ENCODE measurements at regions not wholly inside any gene's neighbourhood (a gene's known extent, or its start where the extent isn't known, plus 50 kb on each side); places are given as distances from the start of the nearest gene placed in this dataset.
"Not testable (repeated sequence)": the region's sequence is repeated elsewhere in the genome, so short reads cannot be mapped to it uniquely, and the experiment has no call there.

DNA sequence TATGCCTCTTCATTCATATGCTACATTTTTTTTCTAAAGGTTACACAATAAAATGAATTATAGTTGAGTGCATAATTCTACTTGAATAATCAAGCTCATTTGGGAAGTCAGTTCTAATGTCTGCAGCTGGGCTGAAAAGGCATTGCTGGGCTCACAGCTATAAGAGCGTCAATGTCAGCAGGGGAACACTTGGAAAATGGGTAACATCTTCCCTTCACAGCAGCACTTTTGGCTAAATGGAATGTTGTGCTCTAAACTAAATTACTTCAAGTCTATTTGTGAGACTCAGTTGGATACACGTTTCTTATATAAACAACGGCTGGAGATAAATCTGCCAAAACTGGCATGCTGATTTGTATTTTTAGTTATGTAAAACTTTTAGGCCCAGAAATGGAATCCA is 357.8 kb downstream of the TBL1XR1 start:
- 45 to 64% methylated on average over 3 of the region's 3 CpGs for WGBS, 2 experiments (ENCODE audit: low coverage in 1 of 2, low lambda C conversion rate in 2 of 2, missing lambda C conversion rate in 2 of 2)
- H3F3A ChIP-seq (ENCODE audit: insufficient read depth): no peaks in the 10 kb centered on the region
- no peak for TF ChIP-seq EZH2 (IDR thresholded peaks at IDR 0.05; ENCODE audit: insufficient read depth, poor library complexity, severe bottlenecking)
- no peak for TF ChIP-seq EZH2phosphoT487 (IDR thresholded peaks at IDR 0.05; ENCODE audit: insufficient read depth, low read depth)

DNA sequence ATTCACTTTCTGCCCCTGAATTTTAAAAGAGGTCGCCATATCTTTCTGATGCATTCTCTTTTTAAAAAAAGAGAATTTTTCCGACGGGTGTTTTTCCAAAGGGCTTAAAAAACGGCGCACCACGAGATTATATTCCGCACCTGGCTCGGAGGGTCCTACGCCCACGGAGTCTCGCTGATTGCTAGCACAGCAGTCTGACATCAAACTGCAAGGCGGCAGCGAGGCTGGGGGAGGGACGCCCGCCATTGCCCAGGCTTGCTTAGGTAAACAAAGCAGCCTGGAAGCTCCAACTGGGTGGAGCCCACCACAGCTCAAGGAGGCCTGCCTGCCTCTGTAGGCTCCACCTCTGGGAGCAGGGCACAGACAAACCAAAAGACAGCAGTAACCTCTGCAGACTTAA is 370.0 kb downstream of the TBL1XR1 start:
- H3F3A ChIP-seq (ENCODE audit: insufficient read depth); H3K36me3 ChIP-seq (ENCODE audit: low read depth); H3K9me3 ChIP-seq (ENCODE audit: low read depth); H3K4me1 ChIP-seq (ENCODE audit: insufficient read depth); in situ Hi-C loops (cut with MboI); H2AFZ ChIP-seq; H3K4me3 ChIP-seq; DNase-seq; H3K9ac ChIP-seq; H3K27me3 ChIP-seq (replicated peaks; ENCODE audit: insufficient read depth); H3K27ac ChIP-seq; H3K9me2 ChIP-seq (ENCODE audit: insufficient read depth); H3K4me2 ChIP-seq (ENCODE audit: unreplicated experiment); H3K79me2 ChIP-seq (ENCODE audit: insufficient read depth); H4K20me1 ChIP-seq (ENCODE audit: insufficient read depth): not testable (repeated sequence)
- WGBS, 2 experiments (ENCODE audit: low coverage in 1 of 2, low lambda C conversion rate in 2 of 2, missing lambda C conversion rate in 2 of 2): 79 to 80% methylated on average over 15 of the region's 15 CpGs

More for the DNA sequence above, 357.8 kb downstream of the TBL1XR1 start:
- Histone ChIP-seq H3K79me2 (ENCODE audit: insufficient read depth) (no peaks in the 10 kb centered on the region), H3K9me3 (ENCODE audit: low read depth) (no peaks in the 10 kb centered on the region), H3K27me3 (replicated peaks; ENCODE audit: insufficient read depth) (no peaks in the 10 kb centered on the region), H3K4me1 (ENCODE audit: insufficient read depth) (no peaks in the 10 kb centered on the region), H4K20me1 (ENCODE audit: insufficient read depth) (no peaks in the 10 kb centered on the region; the same call in 1 of the 2 replicates), H3K4me3 (no peak overlapping the region), H3K27ac (no peak overlapping the region), H3K36me3 (ENCODE audit: low read depth) (no peaks in the 10 kb centered on the region), H2AFZ (no peak overlapping the region), H3K9ac (no peak overlapping the region), H3K9me2 (ENCODE audit: insufficient read depth) (no peaks in the 10 kb centered on the region), H3K4me2 (ENCODE audit: unreplicated experiment) (no peak overlapping the region)
- DNase-seq: no peak
- in situ Hi-C loops (cut with MboI): no loop called here

DNA sequence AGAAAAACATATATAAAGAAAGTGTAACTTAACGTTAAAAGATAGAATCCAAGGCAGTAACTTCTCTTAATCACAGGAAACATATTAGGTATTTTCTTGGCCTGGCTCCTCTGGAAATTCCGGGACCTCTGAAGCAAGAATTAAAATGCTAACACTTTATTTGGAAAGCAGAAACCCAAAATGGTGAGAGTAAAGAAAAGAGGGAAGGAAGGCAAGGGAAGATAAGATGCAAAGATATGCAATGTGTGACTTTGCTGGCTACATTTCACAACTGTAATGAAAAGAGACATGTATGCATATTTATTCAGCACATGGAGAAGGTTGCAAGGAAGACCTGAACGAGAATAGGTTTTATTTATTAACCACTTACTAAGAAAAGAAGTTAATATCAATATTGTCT is 372.5 kb downstream of the TBL1XR1 start:
- Histone ChIP-seq H3K4me1 (ENCODE audit: insufficient read depth) (no peaks in the 10 kb centered on the region), H3K27me3 (replicated peaks; ENCODE audit: insufficient read depth) (no peaks in the 10 kb centered on the region), H2AFZ (no peak overlapping the region), H3K27ac (no peak overlapping the region), H3K36me3 (ENCODE audit: low read depth) (no peaks in the 10 kb centered on the region), H4K20me1 (ENCODE audit: insufficient read depth) (no peaks in the 10 kb centered on the region), H3K4me2 (ENCODE audit: unreplicated experiment) (no peak overlapping the region), H3K4me3 (no peak overlapping the region), H3K79me2 (ENCODE audit: insufficient read depth) (no peaks in the 10 kb centered on the region), H3K9ac (no peak overlapping the region), H3K9me3 (ENCODE audit: low read depth) (no peaks in the 10 kb centered on the region), H3K9me2 (ENCODE audit: insufficient read depth) (no peaks in the 10 kb centered on the region), H3F3A (ENCODE audit: insufficient read depth) (no peaks in the 10 kb centered on the region)
- TF ChIP-seq EZH2 (IDR thresholded peaks at IDR 0.05; ENCODE audit: insufficient read depth, poor library complexity, severe bottlenecking) (no peak), EZH2phosphoT487 (IDR thresholded peaks at IDR 0.05; ENCODE audit: insufficient read depth, low read depth) (no peak)
- in situ Hi-C loops (cut with MboI): no loop called here
- no peak for DNase-seq
- 14 to 25% methylated on average over 3 of the region's 3 CpGs for WGBS, 2 experiments (ENCODE audit: low coverage in 1 of 2, low lambda C conversion rate in 2 of 2, missing lambda C conversion rate in 2 of 2)

DNA sequence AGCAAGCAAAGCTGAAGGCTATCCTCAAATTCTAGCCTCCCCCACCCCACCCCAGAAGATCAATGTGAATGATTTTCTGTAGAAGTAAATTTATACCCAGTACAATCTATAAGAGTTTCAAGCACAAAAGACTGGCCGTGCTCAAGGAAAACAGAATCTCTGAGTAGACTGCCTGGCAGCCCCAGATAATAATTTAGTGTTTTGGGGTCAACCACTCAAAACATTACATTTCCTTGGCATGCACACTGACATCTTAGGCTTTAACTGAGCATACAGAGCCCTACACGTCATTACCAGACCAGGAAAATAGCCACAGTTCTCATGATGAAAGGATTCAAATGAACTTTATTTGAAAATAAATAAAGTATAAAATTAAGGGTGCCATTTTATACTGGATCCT is 376.5 kb downstream of the TBL1XR1 start:
- Histone ChIP-seq H3K4me2 (ENCODE audit: unreplicated experiment) (no peak overlapping the region), H4K20me1 (ENCODE audit: insufficient read depth) (no peaks in the 10 kb centered on the region), H3K36me3 (ENCODE audit: low read depth) (no peaks in the 10 kb centered on the region), H3K4me3 (no peak overlapping the region), H3K79me2 (ENCODE audit: insufficient read depth) (no peaks in the 10 kb centered on the region), H3K9me3 (ENCODE audit: low read depth) (no peaks in the 10 kb centered on the region), H3K9me2 (ENCODE audit: insufficient read depth) (no peaks in the 10 kb centered on the region), H3K9ac (no peak overlapping the region), H3K4me1 (ENCODE audit: insufficient read depth) (no peaks in the 10 kb centered on the region), H3F3A (ENCODE audit: insufficient read depth) (no peaks in the 10 kb centered on the region), H3K27ac (no peak overlapping the region), H2AFZ (no peak overlapping the region), H3K27me3 (replicated peaks; ENCODE audit: insufficient read depth) (no peaks in the 10 kb centered on the region)
- in situ Hi-C loops (cut with MboI): no loop called here
- TF ChIP-seq EZH2 (IDR thresholded peaks at IDR 0.05; ENCODE audit: insufficient read depth, poor library complexity, severe bottlenecking) (no peak), EZH2phosphoT487 (IDR thresholded peaks at IDR 0.05; ENCODE audit: insufficient read depth, low read depth) (no peak)
- no peak for DNase-seq
- WGBS, 2 experiments (ENCODE audit: low coverage in 1 of 2, low lambda C conversion rate in 2 of 2, missing lambda C conversion rate in 2 of 2): 21 to 28% methylated on average over 2 of the region's 2 CpGs

DNA sequence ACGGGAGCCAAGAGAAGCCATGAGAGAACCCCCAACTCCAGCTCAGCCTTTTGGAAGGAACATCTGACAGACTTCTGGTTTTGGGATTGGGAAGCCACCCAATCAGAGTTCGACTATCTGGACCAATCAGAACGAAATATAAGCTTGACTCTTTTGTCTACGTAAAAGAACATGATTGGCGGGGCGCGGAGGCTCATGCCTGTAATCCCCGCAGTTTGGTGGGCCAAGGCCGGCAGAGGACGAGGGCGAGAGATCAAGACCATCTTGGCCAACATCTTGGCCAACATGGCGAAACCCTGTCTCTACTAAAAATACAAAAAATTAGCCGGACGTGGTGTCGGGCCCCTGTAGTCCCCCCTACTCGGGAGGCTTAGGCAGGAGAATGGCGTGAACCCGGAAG is 380.3 kb downstream of the TBL1XR1 start:
- no peak for TF ChIP-seq EZH2 (IDR thresholded peaks at IDR 0.05; ENCODE audit: insufficient read depth, poor library complexity, severe bottlenecking)
- TF ChIP-seq EZH2phosphoT487 (IDR thresholded peaks at IDR 0.05; ENCODE audit: insufficient read depth, low read depth): no peak
- 77 to 78% methylated on average over 18 of the region's 18 CpGs for WGBS, 2 experiments (ENCODE audit: low coverage in 1 of 2, low lambda C conversion rate in 2 of 2, missing lambda C conversion rate in 2 of 2)
- in situ Hi-C loops (cut with MboI): no loop called here

More for the DNA sequence above, 380.3 kb downstream of the TBL1XR1 start:
- H3K4me1 ChIP-seq (ENCODE audit: insufficient read depth): no peaks in the 10 kb centered on the region
- no peak overlapping the region for H3K9ac ChIP-seq
- no peak overlapping the region for H3K27ac ChIP-seq
- no peaks in the 10 kb centered on the region for H3F3A ChIP-seq (ENCODE audit: insufficient read depth)
- no peaks in the 10 kb centered on the region for H3K9me2 ChIP-seq (ENCODE audit: insufficient read depth)
- no peak overlapping the region for H3K4me2 ChIP-seq (ENCODE audit: unreplicated experiment)
- H3K36me3 ChIP-seq (ENCODE audit: low read depth): no peaks in the 10 kb centered on the region
- H3K27me3 ChIP-seq (replicated peaks; ENCODE audit: insufficient read depth): no peaks in the 10 kb centered on the region
- no peak for DNase-seq
- H2AFZ ChIP-seq: no peak overlapping the region
- no peaks in the 10 kb centered on the region for H3K79me2 ChIP-seq (ENCODE audit: insufficient read depth)
- no peak overlapping the region for H3K4me3 ChIP-seq
- H3K9me3 ChIP-seq (ENCODE audit: low read depth): no peaks in the 10 kb centered on the region
- H4K20me1 ChIP-seq (ENCODE audit: insufficient read depth): no peaks in the 10 kb centered on the region
